ENCODE measurements at regions not wholly inside any gene's neighbourhood (a gene's known extent, or its start where the extent isn't known, plus 50 kb on each side); places are given as distances from the start of the nearest gene placed in this dataset.

DNA sequence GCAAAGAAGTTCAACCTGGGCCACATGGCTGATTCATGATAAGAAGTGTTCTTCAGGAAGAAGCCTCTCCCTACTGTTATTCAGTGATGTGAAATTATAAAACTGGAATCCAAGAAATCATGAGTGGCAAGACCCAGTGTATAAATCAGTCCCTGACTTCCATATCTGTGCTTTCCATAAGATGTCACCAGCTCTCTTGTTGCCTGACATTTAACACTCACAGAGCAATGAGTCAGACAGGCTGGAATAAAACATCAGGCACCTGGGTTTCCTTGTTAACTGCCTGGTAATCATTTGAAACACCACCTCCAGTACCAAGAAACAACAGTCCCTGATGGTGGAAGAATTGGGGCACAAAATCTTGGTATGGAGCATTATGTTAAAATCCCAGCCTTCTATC, 76.1 kb downstream of the SCG2 start:
- no peak overlapping the region for H3K9ac ChIP-seq (ENCODE audit: low read length)
- no peaks in the 10 kb centered on the region for H3K9me3 ChIP-seq (ENCODE audit: insufficient read depth, low read length)
- H3K4me2 ChIP-seq (ENCODE audit: low read length) = no peak overlapping the region
- TF ChIP-seq EZH2phosphoT487 (IDR thresholded peaks at IDR 0.05; ENCODE audit: low read depth) = no peak
- TF ChIP-seq, protein P1, sequence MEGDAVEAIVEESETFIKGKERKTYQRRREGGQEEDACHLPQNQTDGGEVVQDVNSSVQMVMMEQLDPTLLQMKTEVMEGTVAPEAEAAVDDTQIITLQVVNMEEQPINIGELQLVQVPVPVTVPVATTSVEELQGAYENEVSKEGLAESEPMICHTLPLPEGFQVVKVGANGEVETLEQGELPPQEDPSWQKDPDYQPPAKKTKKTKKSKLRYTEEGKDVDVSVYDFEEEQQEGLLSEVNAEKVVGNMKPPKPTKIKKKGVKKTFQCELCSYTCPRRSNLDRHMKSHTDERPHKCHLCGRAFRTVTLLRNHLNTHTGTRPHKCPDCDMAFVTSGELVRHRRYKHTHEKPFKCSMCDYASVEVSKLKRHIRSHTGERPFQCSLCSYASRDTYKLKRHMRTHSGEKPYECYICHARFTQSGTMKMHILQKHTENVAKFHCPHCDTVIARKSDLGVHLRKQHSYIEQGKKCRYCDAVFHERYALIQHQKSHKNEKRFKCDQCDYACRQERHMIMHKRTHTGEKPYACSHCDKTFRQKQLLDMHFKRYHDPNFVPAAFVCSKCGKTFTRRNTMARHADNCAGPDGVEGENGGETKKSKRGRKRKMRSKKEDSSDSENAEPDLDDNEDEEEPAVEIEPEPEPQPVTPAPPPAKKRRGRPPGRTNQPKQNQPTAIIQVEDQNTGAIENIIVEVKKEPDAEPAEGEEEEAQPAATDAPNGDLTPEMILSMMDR (IDR thresholded peaks at IDR 0.05; ENCODE audit: low read depth, low read length) = no peak
- H3K27me3 ChIP-seq (ENCODE audit: low read depth, low read length) = no peaks in the 10 kb centered on the region
- H3K36me3 ChIP-seq (replicated peaks; ENCODE audit: low read depth, low read length) = no peaks in the 10 kb centered on the region
- H3K4me1 ChIP-seq (ENCODE audit: low read length) = no peaks in the 10 kb centered on the region
- no peaks in the 10 kb centered on the region for H4K20me1 ChIP-seq (ENCODE audit: insufficient read depth, low read length)
- H3K79me2 ChIP-seq (ENCODE audit: low read length) = no peaks in the 10 kb centered on the region
- H2AFZ ChIP-seq (ENCODE audit: low read depth, low read length) = no peak overlapping the region
- H3K4me3 ChIP-seq (ENCODE audit: low read length) = no peak overlapping the region
- H3K27ac ChIP-seq (ENCODE audit: low read length) = no peak overlapping the region

DNA sequence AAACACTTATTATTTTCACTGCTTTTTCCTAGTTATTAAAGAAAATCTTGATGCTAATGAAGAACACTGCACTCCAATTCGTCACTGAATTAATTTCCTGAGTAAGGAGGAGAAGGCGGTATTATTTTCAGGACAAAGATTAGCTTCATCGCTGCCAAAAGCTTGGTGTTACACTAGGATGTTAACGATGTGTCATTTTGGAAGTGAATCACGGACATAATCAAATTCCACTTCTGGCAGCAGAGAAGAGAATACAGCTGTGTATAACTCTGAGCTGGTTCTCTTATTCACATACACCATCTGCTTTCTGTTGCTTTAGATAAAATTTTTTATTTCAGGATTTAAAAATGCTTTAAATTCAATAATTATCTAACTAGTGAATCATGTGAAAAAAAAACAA, 74.1 kb downstream of the SCG2 start:
- no peak overlapping the region for H3K4me3 ChIP-seq (ENCODE audit: low read length)
- H3K9ac ChIP-seq (ENCODE audit: low read length) = no peak overlapping the region
- no peaks in the 10 kb centered on the region for H3K79me2 ChIP-seq (ENCODE audit: low read length)
- H3K4me2 ChIP-seq (ENCODE audit: low read length) = no peak overlapping the region
- no peaks in the 10 kb centered on the region for H3K27me3 ChIP-seq (ENCODE audit: low read depth, low read length)
- no peaks in the 10 kb centered on the region for H3K9me3 ChIP-seq (ENCODE audit: insufficient read depth, low read length)
- no peaks in the 10 kb centered on the region for H3K36me3 ChIP-seq (replicated peaks; ENCODE audit: low read depth, low read length)
- no peak overlapping the region for H2AFZ ChIP-seq (ENCODE audit: low read depth, low read length)
- no peak for TF ChIP-seq EZH2phosphoT487 (IDR thresholded peaks at IDR 0.05; ENCODE audit: low read depth)
- TF ChIP-seq, protein P1 (IDR thresholded peaks at IDR 0.05; ENCODE audit: low read depth, low read length) = no peak
- no peaks in the 10 kb centered on the region for H4K20me1 ChIP-seq (ENCODE audit: insufficient read depth, low read length)
- H3K4me1 ChIP-seq (ENCODE audit: low read length) = no peaks in the 10 kb centered on the region
- H3K27ac ChIP-seq (ENCODE audit: low read length) = no peak overlapping the region

DNA sequence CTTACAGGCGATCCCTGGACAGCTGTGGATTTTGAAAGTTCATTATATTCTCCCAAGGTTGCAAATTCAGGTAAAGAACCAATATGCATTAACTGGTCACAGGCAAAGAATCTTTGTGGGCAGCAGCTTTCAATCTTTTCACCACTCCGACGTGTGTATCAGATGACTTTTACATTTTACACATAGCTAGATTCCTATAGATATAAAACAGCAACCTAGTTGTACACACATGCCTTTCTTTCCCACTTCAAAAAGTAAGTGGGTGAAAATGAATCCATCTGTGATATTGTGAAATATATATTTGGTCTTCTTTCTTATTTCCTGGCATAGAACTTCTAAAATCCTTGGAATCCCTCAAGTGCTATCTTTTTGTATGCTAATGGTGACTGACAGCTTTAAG, 72.5 kb downstream of the SCG2 start:
- Histone ChIP-seq H3K27me3 (ENCODE audit: low read depth, low read length) (no peaks in the 10 kb centered on the region), H2AFZ (ENCODE audit: low read depth, low read length) (no peak overlapping the region), H4K20me1 (ENCODE audit: insufficient read depth, low read length) (no peaks in the 10 kb centered on the region), H3K9me3 (ENCODE audit: insufficient read depth, low read length) (no peaks in the 10 kb centered on the region), H3K79me2 (ENCODE audit: low read length) (no peaks in the 10 kb centered on the region), H3K27ac (ENCODE audit: low read length) (no peak overlapping the region), H3K4me2 (ENCODE audit: low read length) (no peak overlapping the region), H3K4me3 (ENCODE audit: low read length) (no peak overlapping the region), H3K4me1 (ENCODE audit: low read length) (no peaks in the 10 kb centered on the region), H3K9ac (ENCODE audit: low read length) (no peak overlapping the region), H3K36me3 (replicated peaks; ENCODE audit: low read depth, low read length) (no peaks in the 10 kb centered on the region)
- TF ChIP-seq, protein P1 (IDR thresholded peaks at IDR 0.05; ENCODE audit: low read depth, low read length) = no peak
- no peak for TF ChIP-seq EZH2phosphoT487 (IDR thresholded peaks at IDR 0.05; ENCODE audit: low read depth)

DNA sequence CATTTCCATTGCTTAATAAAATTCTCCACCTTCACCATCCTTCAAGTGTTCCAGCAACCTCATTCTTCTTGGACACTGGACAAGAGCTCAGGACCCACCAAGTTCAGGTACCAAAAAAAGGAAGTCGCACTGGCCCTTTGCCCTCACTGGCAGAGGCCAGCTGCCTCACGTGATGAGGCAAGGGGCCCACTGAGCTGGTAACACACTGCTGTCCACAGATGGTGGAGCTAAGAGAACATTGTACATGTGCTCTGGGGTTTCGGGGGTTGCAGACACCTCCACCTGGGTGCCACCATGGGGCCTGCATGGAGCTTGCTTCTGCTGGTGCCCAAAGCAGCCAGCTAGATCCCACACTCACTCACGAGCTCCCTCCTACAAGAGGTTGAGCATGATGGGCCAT, 71.3 kb downstream of the SCG2 start:
- no peak overlapping the region for H2AFZ ChIP-seq (ENCODE audit: low read depth, low read length)
- no peaks in the 10 kb centered on the region for H3K27me3 ChIP-seq (ENCODE audit: low read depth, low read length)
- H3K4me1 ChIP-seq (ENCODE audit: low read length) = no peaks in the 10 kb centered on the region
- H3K79me2 ChIP-seq (ENCODE audit: low read length) = no peaks in the 10 kb centered on the region
- H3K9ac ChIP-seq (ENCODE audit: low read length) = no peak overlapping the region
- no peak overlapping the region for H3K4me3 ChIP-seq (ENCODE audit: low read length)
- no peaks in the 10 kb centered on the region for H3K9me3 ChIP-seq (ENCODE audit: insufficient read depth, low read length)
- H3K27ac ChIP-seq (ENCODE audit: low read length) = no peak overlapping the region
- no peaks in the 10 kb centered on the region for H4K20me1 ChIP-seq (ENCODE audit: insufficient read depth, low read length)
- TF ChIP-seq, protein P1 (IDR thresholded peaks at IDR 0.05; ENCODE audit: low read depth, low read length) = no peak
- no peak for TF ChIP-seq EZH2phosphoT487 (IDR thresholded peaks at IDR 0.05; ENCODE audit: low read depth)
- H3K36me3 ChIP-seq (replicated peaks; ENCODE audit: low read depth, low read length) = no peaks in the 10 kb centered on the region
- no peak overlapping the region for H3K4me2 ChIP-seq (ENCODE audit: low read length)

Data from OCI-LY3 (cell line).